NB4 (cell line): ENCODE measurements at regions not wholly inside any gene's neighbourhood (a gene's known extent, or its start where the extent isn't known, plus 50 kb on each side); places are given as distances from the start of the nearest gene placed in this dataset.

Source experiments
- CTCF ChIP-seq: IDR thresholded peaks from one replicate; pipeline ENCODE4 v1.5.1; 2012; ENCODE audit warnings: low read depth, low read length
- MAX ChIP-seq: IDR thresholded peaks from 2 replicates; pipeline ENCODE4 v1.6.1; 2011; ENCODE audit warnings: low read depth, low read length
- MYC ChIP-seq: IDR thresholded peaks from 2 replicates; pipeline ENCODE4 v1.6.1; 2011; ENCODE audit warnings: low read depth, low read length
- POLR2A ChIP-seq: IDR thresholded peaks from 2 replicates; pipeline ENCODE4 v1.6.1; 2011; ENCODE audit warnings: mild to moderate bottlenecking; ENCODE audit not compliant: insufficient read length; ENCODE audit errors: extremely low read depth

GRCh38 chr1:226492426-226493137, 56.0 kb upstream of the STUM start:
- no peak for TF ChIP-seq CTCF
- no peak for TF ChIP-seq POLR2A
- TF ChIP-seq MAX: no peak
- no peak for TF ChIP-seq MYC
